B cell (primary cell): ENCODE measurements at regions not wholly inside any gene's neighbourhood (a gene's known extent, or its start where the extent isn't known, plus 50 kb on each side); places are given as distances from the start of the nearest gene placed in this dataset. TPM values are rescaled to one million over a fixed set of nuclear protein-coding genes. Genes with fewer than 3 reads are reported as not detected.

Source experiments
- ATAC-seq: fragments of 200-7000 bp; cut with Tn5 transposase; one replicate; pipeline ENCODE4 v1.10.0; 2021; ENCODE audit warnings: low read depth, mild to moderate bottlenecking, moderate number of reproducible peaks, moderate library complexity
- CTCF ChIA-PET: fragments of 350-600 bp; sonication (Branson Sonifier 250); formaldehyde crosslinking; loops from one replicate; lab custom pipeline; 2021; ENCODE audit warnings: antibody characterized with exemption, inconsistent platforms; lab: Charles Lee
- POLR2A ChIA-PET: fragments of 350-600 bp; sonication (Branson Sonifier 250); formaldehyde crosslinking; loops from one replicate; lab custom pipeline; 2021; ENCODE audit warnings: antibody characterized with exemption; lab: Charles Lee
- DNase-seq: peaks from one replicate; pipeline ENCODE4 v3.0.0; 2013
- H2AFZ ChIP-seq: 2 replicates; pipeline ENCODE4 v1.6.1; 2012; ENCODE audit warnings: mild to moderate bottlenecking, low read depth, low read length; ENCODE audit not compliant: insufficient read depth, poor library complexity, severe bottlenecking
- H3K27ac ChIP-seq, 2 donors: 1 replicate in 1 of 2; 2 replicates in 1 of 2; pipeline ENCODE4 v1.5.1; 2012 to 2013; ENCODE audit warnings: low read length in 2 of 2, mild to moderate bottlenecking in 2 of 2, moderate library complexity in 1 of 2
- H3K27me3 ChIP-seq, 4 experiments: fragments of 200-600 bp in 1 of 4; sonication (generic) in 1 of 4; replicated peaks in 1 of 4; 1 replicate in 2 of 4; 2 replicates in 2 of 4; pipeline versions ENCODE4 v1.6.1 to v1.7.0; 2013 to 2016; ENCODE audit warnings: low read length in 3 of 4, mild to moderate bottlenecking in 2 of 4, mixed read lengths in 1 of 4, moderate library complexity in 1 of 4; ENCODE audit not compliant: insufficient read depth in 4 of 4, control insufficient read depth in 3 of 4; ENCODE audit errors: control extremely low read depth in 1 of 4
- H3K36me3 ChIP-seq, 2 experiments: replicated peaks in 1 of 2; 1 replicate in 1 of 2; 2 replicates in 1 of 2; pipeline versions ENCODE4 v1.6.1 to v1.7.1; 2013; ENCODE audit warnings: low read length in 1 of 2; ENCODE audit not compliant: insufficient read depth in 2 of 2, control insufficient read depth in 1 of 2; ENCODE audit errors: control extremely low read depth in 1 of 2, extremely low read depth in 1 of 2
- H3K4me1 ChIP-seq, 2 donors: fragments of 200-600 bp in 1 of 2; sonication (generic) in 1 of 2; 1 replicate in 1 of 2; 2 replicates in 1 of 2; pipeline versions ENCODE4 v1.5.1 to v1.6.1; 2013 to 2017; ENCODE audit warnings: low read length in 2 of 2; ENCODE audit not compliant: control insufficient read depth in 2 of 2, insufficient read depth in 2 of 2
- H3K4me2 ChIP-seq: replicated peaks from 2 replicates; pipeline ENCODE3; 2012; ENCODE audit warnings: mild to moderate bottlenecking, low read depth, low read length; ENCODE audit not compliant: poor library complexity, severe bottlenecking
- H3K4me3 ChIP-seq, 5 experiments: fragments of 200-600 bp in 1 of 5; sonication (generic) in 1 of 5; 1 replicate in 3 of 5; 2 replicates in 2 of 5; pipeline versions ENCODE4 v1.5.1 to v1.7.0; 2011 to 2016; ENCODE audit warnings: low read length in 4 of 5, mild to moderate bottlenecking in 4 of 5, low read depth in 2 of 5, control low read depth in 1 of 5, moderate library complexity in 1 of 5; ENCODE audit not compliant: insufficient read depth in 1 of 5; ENCODE audit errors: control extremely low read depth in 1 of 5, extremely low read depth in 1 of 5
- H3K79me2 ChIP-seq: fragments of 200-600 bp; sonication (generic); one replicate; pipeline ENCODE4 v1.6.0; 2016; ENCODE audit warnings: low read length; ENCODE audit not compliant: control insufficient read depth, insufficient read depth
- H3K9ac ChIP-seq: fragments of 200-600 bp; sonication (generic); 2 replicates; pipeline ENCODE4 v1.6.1; 2017; ENCODE audit warnings: mild to moderate bottlenecking, low read length, moderate library complexity
- H3K9me3 ChIP-seq, 3 donors: one replicate each; pipeline versions ENCODE4 v1.6.1 to v1.7.1; 2013; ENCODE audit warnings: low read length in 2 of 3; ENCODE audit not compliant: control insufficient read depth in 2 of 3, insufficient read depth in 1 of 3; ENCODE audit errors: control extremely low read depth in 1 of 3
- H4K20me1 ChIP-seq: 2 replicates; pipeline ENCODE4 v1.6.0; 2012; ENCODE audit warnings: mild to moderate bottlenecking, low read length; ENCODE audit not compliant: insufficient read depth, control insufficient read depth, poor library complexity, severe bottlenecking
- H3K27ac Mint-ChIP-seq: one replicate; pipeline ENCODE4 v1.8.0; 2021; ENCODE audit warnings: mixed read lengths
- H3K27me3 Mint-ChIP-seq: one replicate; pipeline ENCODE4 v1.8.0; 2021; ENCODE audit warnings: mixed read lengths
- H3K4me1 Mint-ChIP-seq: one replicate; pipeline ENCODE4 v1.8.0; 2021; ENCODE audit warnings: mixed read lengths
- H3K4me3 Mint-ChIP-seq: one replicate; pipeline ENCODE4 v1.8.0; 2021; ENCODE audit warnings: mixed read lengths
- H3K9me3 Mint-ChIP-seq: one replicate; pipeline ENCODE4 v1.8.0; 2022; ENCODE audit warnings: mixed read lengths; ENCODE audit not compliant: insufficient read depth
- CTCF ChIP-seq: fragments of 200-600 bp; IDR thresholded peaks from one replicate; pipeline ENCODE4 v1.8.0; 2022; ENCODE audit warnings: antibody characterized with exemption, mild to moderate bottlenecking
- EZH2 ChIP-seq: IDR thresholded peaks from 2 replicates; pipeline ENCODE4 v1.6.1; 2012; ENCODE audit warnings: borderline replicate concordance, low read depth, mild to moderate bottlenecking, moderate library complexity, low read length; ENCODE audit not compliant: insufficient read depth, poor library complexity, severe bottlenecking
- WGBS: methylation state at CpG from one replicate; pipeline ENCODE4 v1.1.5; 2013; ENCODE audit warnings: missing lambda C conversion rate; ENCODE audit not compliant: insufficient coverage; 5-methylcytosine and 5-hydroxymethylcytosine counted together
- intact Hi-C: fragments of 100-400 bp; cut with micrococcal nuclease; formaldehyde crosslinking; loops from one replicate; pipeline ENCODE4 v1.10.0; 2022
- small RNA-seq: library from RNA; depleted of rRNA; stranded (forward); fragments of <200 nt; gene quantifications from one replicate; pipeline ENCODE3, GENCODE V24; 2012; ENCODE audit warnings: low replicate concordance, low read depth; ENCODE audit not compliant: insufficient read length

GRCh38 chr13:60629158-60629557 lies 232.1 kb downstream of the TDRD3 start:
- Mint-ChIP-seq H3K27ac (no peak overlapping the region), H3K4me3 (no peak overlapping the region), H3K4me1 (no peaks in the 10 kb centered on the region), H3K9me3 (no peaks in the 10 kb centered on the region), H3K27me3 (peaks cover 2% of the 10 kb centered on the region)
- ChIA-PET POLR2A (no interaction called here), CTCF (no interaction called here)
- Histone ChIP-seq H3K79me2 (no peaks in the 10 kb centered on the region), H3K4me1 (no peaks in the 10 kb centered on the region), H4K20me1 (no peaks in the 10 kb centered on the region), H3K9ac (no peak overlapping the region), H3K36me3 (no peaks in the 10 kb centered on the region), H3K27ac (no peak overlapping the region), H3K4me3 (no peak overlapping the region), H3K9me3 (no peaks in the 10 kb centered on the region), H3K27me3 (no peaks in the 10 kb centered on the region), H2AFZ (no peak overlapping the region), H3K4me2 (no peak overlapping the region)
- intact Hi-C loops = no loop called here
- DNase-seq (no peak), ATAC-seq (no peak)
- TF ChIP-seq CTCF (no peak), EZH2 (no peak)
- 72% methylated on average over 3 of the region's 5 CpGs for WGBS

- Mint-ChIP-seq H3K4me3 (no peak overlapping the region), H3K27me3 (peaks cover 8% of the 10 kb centered on the region), H3K9me3 (no peaks in the 10 kb centered on the region), H3K27ac (no peak overlapping the region), H3K4me1 (no peaks in the 10 kb centered on the region)
- intact Hi-C loops = no loop called here
- CTCF ChIA-PET = no interaction called here
- Histone ChIP-seq H3K27me3 (no peaks in the 10 kb centered on the region), H2AFZ (no peak overlapping the region), H3K27ac (no peak overlapping the region), H3K4me1 (no peaks in the 10 kb centered on the region), H3K79me2 (no peaks in the 10 kb centered on the region), H3K4me2 (no peak overlapping the region), H4K20me1 (no peaks in the 10 kb centered on the region), H3K9me3 (no peaks in the 10 kb centered on the region), H3K36me3 (no peaks in the 10 kb centered on the region), H3K4me3 (no peak overlapping the region), H3K9ac (no peak overlapping the region)
- DNase-seq (no peak), ATAC-seq (no peak)
- POLR2A ChIA-PET = no interaction called here
- no CpG with 5 or more reads among the region's 8 CpGs for WGBS
- no peak for TF ChIP-seq EZH2
- TF ChIP-seq CTCF = no peak
Observed at GRCh38 chr13:60627071-60627686, 230.2 kb downstream of the TDRD3 start.

Small RNA genes in the stretch of these regions (small RNA-seq; reads per million reads assigned to genes)
- gene MIR3169 (not detected), gene RNY3P5 (not detected)
